Lung (tissue), 11 donors: ENCODE measurements at regions not wholly inside any gene's neighbourhood (a gene's known extent, or its start where the extent isn't known, plus 50 kb on each side); places are given as distances from the start of the nearest gene placed in this dataset.

Experiments
- ATAC-seq: fragments of 200-7000 bp; cut with Tn5 transposase; one replicate; pipeline ENCODE4 v1.9.1; 2020; ENCODE audit warnings: moderate number of reproducible peaks; ENCODE audit not compliant: insufficient read depth, low FRiP score
- DNase-seq, 3 donors: peaks; one replicate each; pipeline ENCODE4 v3.0.0-alpha.2; 2013 to 2017
- H3K27ac ChIP-seq, 2 donors: one replicate each; pipeline ENCODE4 v1.5.1; 2013; ENCODE audit warnings: mild to moderate bottlenecking in 2 of 2, moderate library complexity in 2 of 2, control low read depth in 1 of 2, inconsistent platforms in 1 of 2, low read depth in 1 of 2, low read length in 1 of 2
- H3K27me3 ChIP-seq, 3 donors: one replicate each; pipeline ENCODE4 v1.5.1; 2013; ENCODE audit warnings: low read length in 2 of 3; ENCODE audit not compliant: control insufficient read depth in 3 of 3, insufficient read depth in 3 of 3
- H3K36me3 ChIP-seq, 4 donors: one replicate each; pipeline ENCODE4 v1.5.1; 2013; ENCODE audit warnings: low read length in 4 of 4, mild to moderate bottlenecking in 1 of 4, moderate library complexity in 1 of 4; ENCODE audit not compliant: control insufficient read depth in 4 of 4, insufficient read depth in 4 of 4
- H3K4me1 ChIP-seq, 5 donors: one replicate each; pipeline ENCODE4 v1.5.1; 2013; ENCODE audit warnings: low read length in 5 of 5, mild to moderate bottlenecking in 2 of 5, moderate library complexity in 1 of 5; ENCODE audit not compliant: control insufficient read depth in 5 of 5, insufficient read depth in 5 of 5
- H3K4me3 ChIP-seq: one replicate; pipeline ENCODE4 v1.5.1; 2013; ENCODE audit warnings: mild to moderate bottlenecking, control low read depth, moderate library complexity
- H3K9ac ChIP-seq, 2 donors: one replicate each; pipeline ENCODE4 v1.5.1; 2013; ENCODE audit warnings: low read length in 2 of 2, control low read depth in 1 of 2; ENCODE audit not compliant: insufficient read depth in 1 of 2
- H3K9me3 ChIP-seq, 4 donors: one replicate each; pipeline ENCODE4 v1.5.1; 2013; ENCODE audit warnings: low read length in 3 of 4, mild to moderate bottlenecking in 1 of 4, moderate library complexity in 1 of 4; ENCODE audit not compliant: control insufficient read depth in 4 of 4, insufficient read depth in 3 of 4
- WGBS, 2 donors: extraction: QIAGEN DNeasy Blood & Tissue Kit; methylation state at CpG; one replicate each; pipeline ENCODE4 v1.1.7; 2013; 5-methylcytosine and 5-hydroxymethylcytosine counted together
- TF ChIP-seq, protein P1 (sequence below): IDR thresholded peaks from 2 replicates; pipeline ENCODE4 v1.5.1; 2012; ENCODE audit warnings: mild to moderate bottlenecking; ENCODE audit errors: control extremely low read depth, extremely low read depth
- donor health status: control.
- donor health status: control.
- donor health status: Bipolar disorder and iron deficiency.
- donor health status: healthy.
- donor health status: DM: yes; HTN: yes; CAD: no.

DNA sequence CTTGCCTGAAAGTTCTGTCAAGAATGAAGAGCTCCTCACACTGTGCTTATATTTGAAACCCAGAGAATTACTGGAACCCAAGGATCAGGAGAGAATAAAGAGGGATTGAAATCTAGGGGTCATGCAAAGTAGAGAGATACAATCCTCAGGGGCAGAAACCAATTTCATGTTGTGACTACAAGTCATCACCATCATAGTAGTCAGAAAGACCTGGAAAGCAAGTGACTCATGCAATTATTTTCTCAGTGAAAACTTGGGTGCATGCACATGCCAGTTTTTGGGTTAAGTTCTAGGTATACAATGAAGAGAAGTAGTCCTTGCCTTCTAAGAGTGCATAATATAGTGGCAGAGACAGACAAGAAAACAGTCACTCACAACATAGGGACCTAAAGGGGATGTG is 210.0 kb downstream of the ZC3H11B start:
- DNase-seq, result no peak
- Histone ChIP-seq H3K4me3 (no peak overlapping the region), H3K36me3 (no peaks in the 10 kb centered on the region), H3K27ac (no peak overlapping the region), H3K27me3 (no peaks in the 10 kb centered on the region), H3K9me3 (no peaks in the 10 kb centered on the region), H3K9ac (no peak overlapping the region), H3K4me1 (no peaks in the 10 kb centered on the region)
- ATAC-seq, result no peak
- TF ChIP-seq, protein P1, sequence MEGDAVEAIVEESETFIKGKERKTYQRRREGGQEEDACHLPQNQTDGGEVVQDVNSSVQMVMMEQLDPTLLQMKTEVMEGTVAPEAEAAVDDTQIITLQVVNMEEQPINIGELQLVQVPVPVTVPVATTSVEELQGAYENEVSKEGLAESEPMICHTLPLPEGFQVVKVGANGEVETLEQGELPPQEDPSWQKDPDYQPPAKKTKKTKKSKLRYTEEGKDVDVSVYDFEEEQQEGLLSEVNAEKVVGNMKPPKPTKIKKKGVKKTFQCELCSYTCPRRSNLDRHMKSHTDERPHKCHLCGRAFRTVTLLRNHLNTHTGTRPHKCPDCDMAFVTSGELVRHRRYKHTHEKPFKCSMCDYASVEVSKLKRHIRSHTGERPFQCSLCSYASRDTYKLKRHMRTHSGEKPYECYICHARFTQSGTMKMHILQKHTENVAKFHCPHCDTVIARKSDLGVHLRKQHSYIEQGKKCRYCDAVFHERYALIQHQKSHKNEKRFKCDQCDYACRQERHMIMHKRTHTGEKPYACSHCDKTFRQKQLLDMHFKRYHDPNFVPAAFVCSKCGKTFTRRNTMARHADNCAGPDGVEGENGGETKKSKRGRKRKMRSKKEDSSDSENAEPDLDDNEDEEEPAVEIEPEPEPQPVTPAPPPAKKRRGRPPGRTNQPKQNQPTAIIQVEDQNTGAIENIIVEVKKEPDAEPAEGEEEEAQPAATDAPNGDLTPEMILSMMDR, result no peak

DNA sequence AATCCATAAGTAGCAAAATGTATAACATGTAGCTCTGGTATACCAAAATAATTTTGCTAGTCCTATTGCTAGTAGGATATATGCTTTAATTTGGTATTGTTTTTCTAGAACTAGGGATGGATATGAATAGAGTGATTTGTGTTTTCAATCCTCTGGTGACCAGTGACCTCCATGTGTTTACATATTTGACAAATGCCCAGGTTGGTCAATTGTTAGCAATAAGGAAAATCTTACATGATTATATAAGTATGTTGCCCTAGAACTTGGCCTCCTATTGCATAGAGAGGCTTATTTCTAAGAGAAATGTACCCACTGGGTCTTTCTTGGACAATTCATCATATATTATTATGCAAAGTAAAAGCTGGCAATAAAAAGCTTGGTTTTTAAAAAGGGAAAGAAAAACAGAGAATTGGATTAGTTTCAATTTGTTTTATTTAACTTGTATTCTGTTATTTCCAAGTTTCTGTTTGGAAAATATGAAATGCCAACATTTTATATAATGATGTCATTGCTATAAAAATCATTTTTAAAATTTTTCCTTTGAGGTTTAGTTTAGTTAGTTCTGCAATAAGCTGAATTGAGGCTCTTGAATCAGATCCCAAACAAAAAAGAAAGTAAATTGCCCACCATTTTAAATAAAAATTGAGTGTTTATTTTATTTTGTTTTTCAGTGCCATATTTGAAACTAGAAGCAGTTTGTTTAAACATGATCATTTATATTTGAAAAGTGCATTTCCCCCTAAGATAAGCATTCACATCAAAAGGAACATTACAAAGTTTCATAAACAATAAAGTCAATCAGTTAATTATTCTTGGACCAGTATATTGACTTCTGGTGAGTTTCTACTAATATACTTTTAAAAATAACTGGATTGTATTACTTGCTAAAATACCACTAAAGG is 210.9 kb downstream of the ZC3H11B start:
- DNase-seq, result peak in 2 of 3 donors; percentile 66 to 74
- no peaks in the 10 kb centered on the region for H3K4me1 ChIP-seq

DNA sequence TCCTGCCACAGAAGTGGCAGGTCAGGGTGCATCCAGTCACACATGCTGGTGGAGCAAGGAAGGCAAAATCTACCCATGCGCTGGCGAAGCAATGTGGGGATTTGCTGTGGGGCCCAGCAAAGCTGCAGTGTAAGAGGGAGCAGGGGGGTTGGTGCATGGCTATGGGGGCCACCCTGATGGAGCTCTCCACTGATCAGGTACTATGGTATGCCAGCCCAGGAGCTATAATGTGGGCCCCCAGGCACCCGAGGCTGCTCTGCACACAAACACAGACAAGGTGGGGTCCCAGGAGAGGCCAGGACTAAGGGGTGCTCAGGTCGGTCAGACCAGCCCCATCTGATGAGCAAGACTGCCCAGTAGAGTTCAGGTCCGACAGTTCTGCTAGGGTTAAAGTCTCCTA is 213.5 kb downstream of the ZC3H11B start:
- H3K27ac ChIP-seq, result no peak overlapping the region
- no peak for ATAC-seq
- WGBS, 2 donors, result 93 to 94% methylated on average over 5 of the region's 5 CpGs

More for the DNA sequence above, 210.9 kb downstream of the ZC3H11B start:
- no peak overlapping the region for H3K9ac ChIP-seq
- H3K36me3 ChIP-seq, result no peaks in the 10 kb centered on the region
- no peaks in the 10 kb centered on the region for H3K9me3 ChIP-seq
- no peak overlapping the region for H3K27ac ChIP-seq
- no peak overlapping the region for H3K4me3 ChIP-seq
- no peaks in the 10 kb centered on the region for H3K27me3 ChIP-seq
- TF ChIP-seq, protein P1, result no peak
- no peak for ATAC-seq

More for the DNA sequence above, 213.5 kb downstream of the ZC3H11B start:
- Histone ChIP-seq H3K9me3 (peaks cover 0 to 7% (median 0%) of the 10 kb centered on the region in 4 donors), H3K27me3 (no peaks in the 10 kb centered on the region), H3K4me3 (no peak overlapping the region), H3K9ac (no peak overlapping the region), H3K4me1 (no peaks in the 10 kb centered on the region), H3K36me3 (no peaks in the 10 kb centered on the region)
- DNase-seq, result no peak
- TF ChIP-seq, protein P1, result no peak
